GM21619 (cell line): ENCODE measurements at regions not wholly inside any gene's neighbourhood (a gene's known extent, or its start where the extent isn't known, plus 50 kb on each side); places are given as distances from the start of the nearest gene placed in this dataset.

ENCODE experiments used
- ATAC-seq: cut with Tn5 transposase; IDR thresholded peaks from one replicate; pipeline ENCODE4 v1.9.1; 2021; ENCODE audit not compliant: unreplicated experiment

GRCh38 chr6:88388589-88388988 lies 222.4 kb upstream of the CNR1 start:
- no peak for ATAC-seq

GRCh38 chr6:88386167-88386566 lies 220.0 kb upstream of the CNR1 start:
- ATAC-seq: no peak

GRCh38 chr6:88383183-88383582 lies 217.0 kb upstream of the CNR1 start:
- ATAC-seq: no peak

- no peak for ATAC-seq
These were observed 215.1 kb upstream of the CNR1 start for GRCh38 chr6:88381289-88381642.

GRCh38 chr6:88380618-88381288 lies 214.6 kb upstream of the CNR1 start:
- ATAC-seq: no peak

- ATAC-seq: no peak
These were observed 213.9 kb upstream of the CNR1 start for GRCh38 chr6:88380083-88380482.

- ATAC-seq: no peak
These were observed 212.5 kb upstream of the CNR1 start for GRCh38 chr6:88378639-88379038.

GRCh38 chr6:88377976-88378568 lies 211.9 kb upstream of the CNR1 start:
- ATAC-seq: no peak

GRCh38 chr6:88376768-88377387 lies 210.7 kb upstream of the CNR1 start:
- no peak for ATAC-seq

GRCh38 chr6:88376197-88376596 lies 210.1 kb upstream of the CNR1 start:
- no peak for ATAC-seq

- ATAC-seq: no peak
These were observed 208.4 kb upstream of the CNR1 start for GRCh38 chr6:88374553-88374952.

GRCh38 chr6:88371480-88371879 lies 205.3 kb upstream of the CNR1 start:
- no peak for ATAC-seq

- ATAC-seq: no peak
These were observed 204.1 kb upstream of the CNR1 start for GRCh38 chr6:88370127-88370710.

- ATAC-seq: no peak
These were observed 203.1 kb upstream of the CNR1 start for GRCh38 chr6:88369262-88369661.

- ATAC-seq: no peak
These were observed 202.1 kb upstream of the CNR1 start for GRCh38 chr6:88368071-88368787.

- no peak for ATAC-seq
These were observed 201.1 kb upstream of the CNR1 start for GRCh38 chr6:88367248-88367647.

GRCh38 chr6:88366672-88367071 lies 200.5 kb upstream of the CNR1 start:
- no peak for ATAC-seq

- ATAC-seq: no peak
These were observed 199.5 kb upstream of the CNR1 start for GRCh38 chr6:88365656-88366055.

- no peak for ATAC-seq
These were observed 199.1 kb upstream of the CNR1 start for GRCh38 chr6:88365230-88365629.

GRCh38 chr6:88361754-88362153 lies 195.6 kb upstream of the CNR1 start:
- ATAC-seq: no peak

GRCh38 chr6:88361298-88361697 lies 195.2 kb upstream of the CNR1 start:
- ATAC-seq: no peak
